GM12878 (cell line): ENCODE measurements at regions not wholly inside any gene's neighbourhood (a gene's known extent, or its start where the extent isn't known, plus 50 kb on each side); places are given as distances from the start of the nearest gene placed in this dataset.

Experiments used
- ATAC-seq: fragments of 200-7000 bp; cut with Tn5 transposase; 3 replicates; pipeline ENCODE4 v1.9.1; 2020; ENCODE audit warnings: mild to moderate bottlenecking, moderate library complexity
- BruUV-seq: library from RNA; stranded (reverse); fragments of 400-500 nt; replicated peaks from 2 replicates; lab custom pipeline; 2021; lab: Mats Ljungman, UMichigan
- CTCF ChIA-PET: fragments of 300-600 bp; sonication (Branson Sonifier 250); formaldehyde crosslinking; extraction: SDS; loops from one replicate; lab custom pipeline; 2021; ENCODE audit warnings: inconsistent platforms; lab: Yijun Ruan, JAX
- POLR2A ChIA-PET: fragments of 350-600 bp; formaldehyde crosslinking; extraction: SDS; loops from one replicate; lab custom pipeline; 2021; ENCODE audit warnings: inconsistent platforms; lab: Charles Lee
- RAD21 ChIA-PET: fragments of 300-600 bp; sonication (Branson Sonifier 250); formaldehyde crosslinking; loops from one replicate; lab custom pipeline; 2023; ENCODE audit warnings: antibody characterized with exemption; ENCODE audit not compliant: unreplicated experiment; lab: Charles Lee
- SMC1A ChIA-PET: fragments of 300-600 bp; sonication (Branson Sonifier 250); formaldehyde crosslinking; loops from one replicate; lab custom pipeline; 2023; ENCODE audit not compliant: unreplicated experiment, uncharacterized antibody; lab: Charles Lee
- DNase-seq: peaks from one replicate; pipeline ENCODE4 v3.0.0-alpha.2; 2011; ENCODE audit warnings: low read depth, low spot score
- FAIRE-seq: peaks from 3 replicates; lab custom pipeline; 2011; peaks lifted over from hg19 to GRCh38; lab: Jason Lieb, UNC
- H2AFZ ChIP-seq: 2 replicates; pipeline ENCODE4 v1.6.0; 2011; ENCODE audit warnings: low read depth, low read length, control low read depth; ENCODE audit not compliant: control insufficient read depth
- H3K27ac ChIP-seq: 2 replicates; pipeline ENCODE4 v1.5.1; 2011; ENCODE audit warnings: control low read depth; ENCODE audit not compliant: control insufficient read depth, insufficient read depth
- H3K27me3 ChIP-seq, 2 experiments: replicated peaks in 1 of 2; 2 replicates each; pipeline versions ENCODE4 v1.6.0 to v1.6.1; 2011; ENCODE audit warnings: low read length in 1 of 2; ENCODE audit not compliant: control insufficient read depth in 2 of 2, insufficient read depth in 2 of 2
- H3K36me3 ChIP-seq, 2 experiments: 2 replicates each; pipeline ENCODE4 v1.5.1; 2011; ENCODE audit warnings: low read length in 1 of 2; ENCODE audit not compliant: control insufficient read depth in 2 of 2, insufficient read depth in 2 of 2
- H3K4me1 ChIP-seq: 2 replicates; pipeline ENCODE4 v1.6.1; 2011; ENCODE audit warnings: mild to moderate bottlenecking, low read length, moderate library complexity, mixed read lengths; ENCODE audit not compliant: control insufficient read depth, insufficient read depth
- H3K4me2 ChIP-seq: 2 replicates; pipeline ENCODE4 v1.6.0; 2011; ENCODE audit warnings: control low read depth; ENCODE audit not compliant: control insufficient read depth, insufficient read depth
- H3K4me3 ChIP-seq: fragments of 200-600 bp; sonication (generic); 2 replicates; pipeline ENCODE4 v1.5.1; 2016
- H3K79me2 ChIP-seq: 2 replicates; pipeline ENCODE4 v1.6.0; 2011; ENCODE audit warnings: low read length; ENCODE audit not compliant: control insufficient read depth, insufficient read depth
- H3K9ac ChIP-seq: 2 replicates; pipeline ENCODE4 v1.8.0; 2011; ENCODE audit warnings: low read length, control low read depth, mixed read lengths; ENCODE audit not compliant: control insufficient read depth, insufficient read depth
- H3K9me3 ChIP-seq: replicated peaks from 3 replicates; pipeline ENCODE4 v1.5.1; 2011; ENCODE audit warnings: mild to moderate bottlenecking, low read length; ENCODE audit not compliant: control insufficient read depth, insufficient read depth
- H4K20me1 ChIP-seq: 2 replicates; pipeline ENCODE4 v1.6.0; 2011; ENCODE audit not compliant: control insufficient read depth, insufficient read depth
- BACH1 ChIP-seq: fragments of 450-650 bp; IDR thresholded peaks from 2 replicates; pipeline ENCODE4 v1.6.1; 2017; ENCODE audit warnings: mild to moderate bottlenecking, borderline replicate concordance
- GABPA ChIP-seq: IDR thresholded peaks from 2 replicates; pipeline ENCODE4 v1.6.1; 2014; ENCODE audit warnings: antibody characterized with exemption, low read depth, mild to moderate bottlenecking, inconsistent platforms
- NR2C2 ChIP-seq: IDR thresholded peaks from 2 replicates; pipeline ENCODE4 v1.6.1; 2011; ENCODE audit warnings: borderline replicate concordance, low read depth; ENCODE audit not compliant: control insufficient read depth, insufficient read length
- RUNX3 ChIP-seq: IDR thresholded peaks from 2 replicates; pipeline ENCODE4 v1.6.1; 2012; ENCODE audit warnings: low read length, inconsistent platforms
- SIN3A ChIP-seq: IDR thresholded peaks from 2 replicates; pipeline ENCODE4 v1.6.1; 2012; ENCODE audit warnings: low read depth, low read length, improper control_type of control experiment
- STAT1 ChIP-seq: fragments of 450-650 bp; conservative IDR thresholded peaks from 2 replicates; pipeline ENCODE4 v1.6.1; 2014; ENCODE audit warnings: antibody characterized with exemption, mild to moderate bottlenecking
- ZBED1 ChIP-seq: IDR thresholded peaks from 2 replicates; pipeline ENCODE4 v1.6.1; 2016; ENCODE audit warnings: borderline replicate concordance
- ZNF24 ChIP-seq: fragments of 450-650 bp; IDR thresholded peaks from 2 replicates; pipeline ENCODE4 v1.6.1; 2017; ENCODE audit warnings: antibody characterized with exemption, mild to moderate bottlenecking
- WGBS: methylation state at CpG from one replicate; pipeline ENCODE4 v1.1.6; 2016; ENCODE audit warnings: low lambda C conversion rate; ENCODE audit not compliant: insufficient replicate concordance, insufficient coverage; ENCODE audit errors: missing lambda C conversion rate; 5-methylcytosine and 5-hydroxymethylcytosine counted together
- in situ Hi-C: fragments of 300-500 bp; cut with MboI; formaldehyde crosslinking; loops from 9 replicates; pipeline ENCODE4 v1.14.3; 2018; ENCODE audit warnings: mixed read lengths
- intact Hi-C: fragments of 100-400 bp; cut with micrococcal nuclease; formaldehyde crosslinking; loops from one replicate; pipeline ENCODE4 v1.14.2; 2022; ENCODE audit not compliant: unreplicated experiment
- TF ChIP-seq, protein P1 (sequence below): IDR thresholded peaks from 2 replicates; pipeline ENCODE4 v1.6.1; 2011; ENCODE audit warnings: borderline replicate concordance, low read depth, mild to moderate bottlenecking, moderate library complexity, mixed read lengths, low read length; ENCODE audit not compliant: insufficient read depth; ENCODE audit errors: extremely low read length
- TF ChIP-seq, protein P2 (sequence below): fragments of 450-650 bp; formaldehyde crosslinking; IDR thresholded peaks from 2 replicates; pipeline ENCODE4 v1.5.0; 2022; ENCODE audit warnings: mild to moderate bottlenecking, missing genetic modification characterization
- TF ChIP-seq, protein P3 (sequence below): IDR thresholded peaks from 2 replicates; pipeline ENCODE4 v1.6.1; 2012; ENCODE audit warnings: low read depth, low read length, improper control_type of control experiment
- TF ChIP-seq, protein P4 (sequence below): IDR thresholded peaks from 2 replicates; pipeline ENCODE4 v1.6.1; 2012; ENCODE audit warnings: mild to moderate bottlenecking, low read depth, low read length

DNA sequence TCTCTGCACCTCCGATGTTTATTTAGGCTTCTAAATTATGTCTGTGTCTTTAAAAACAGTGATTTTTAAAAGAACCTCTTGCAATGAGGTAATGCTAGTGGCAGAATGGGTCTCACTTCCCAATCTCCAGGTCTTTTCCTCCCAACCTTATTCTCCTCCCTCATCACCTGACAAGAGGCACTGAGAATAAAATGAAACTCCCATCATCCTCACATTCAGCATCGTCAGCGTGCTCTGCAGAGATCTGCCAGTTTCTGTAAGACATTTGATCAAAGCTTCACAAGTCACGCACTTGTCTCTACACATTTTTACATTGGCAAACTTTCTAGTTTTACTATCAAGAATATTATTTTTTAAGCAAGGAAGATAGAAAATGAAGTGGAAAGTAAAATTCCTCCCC is 420.5 kb downstream of the GABRB3 start:
- intact Hi-C loops, result no loop called here

More for the DNA sequence above, 420.5 kb downstream of the GABRB3 start:
- ChIA-PET POLR2A (no interaction called here), CTCF (no interaction called here), RAD21 (no interaction called here), SMC1A (no interaction called here)
- Histone ChIP-seq H3K27ac (no peak overlapping the region), H2AFZ (no peak overlapping the region), H3K36me3 (no peaks in the 10 kb centered on the region), H3K4me1 (no peaks in the 10 kb centered on the region), H3K27me3 (no peaks in the 10 kb centered on the region), H3K79me2 (no peaks in the 10 kb centered on the region), H3K4me3 (no peak overlapping the region), H3K9ac (no peak overlapping the region), H3K9me3 (no peaks in the 10 kb centered on the region; the same call in 2 of the 3 replicates), H4K20me1 (no peaks in the 10 kb centered on the region), H3K4me2 (no peak overlapping the region)
- ATAC-seq (no peak), DNase-seq (no peak), FAIRE-seq (no peak)
- WGBS, result 14% methylated on average over 4 of the region's 4 CpGs
- TF ChIP-seq NR2C2, result no peak
- TF ChIP-seq, protein P1, sequence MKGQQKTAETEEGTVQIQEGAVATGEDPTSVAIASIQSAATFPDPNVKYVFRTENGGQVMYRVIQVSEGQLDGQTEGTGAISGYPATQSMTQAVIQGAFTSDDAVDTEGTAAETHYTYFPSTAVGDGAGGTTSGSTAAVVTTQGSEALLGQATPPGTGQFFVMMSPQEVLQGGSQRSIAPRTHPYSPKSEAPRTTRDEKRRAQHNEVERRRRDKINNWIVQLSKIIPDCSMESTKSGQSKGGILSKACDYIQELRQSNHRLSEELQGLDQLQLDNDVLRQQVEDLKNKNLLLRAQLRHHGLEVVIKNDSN, result no peak
- TF ChIP-seq ZNF24, result no peak
- no peak for TF ChIP-seq RUNX3
- TF ChIP-seq, protein P2, sequence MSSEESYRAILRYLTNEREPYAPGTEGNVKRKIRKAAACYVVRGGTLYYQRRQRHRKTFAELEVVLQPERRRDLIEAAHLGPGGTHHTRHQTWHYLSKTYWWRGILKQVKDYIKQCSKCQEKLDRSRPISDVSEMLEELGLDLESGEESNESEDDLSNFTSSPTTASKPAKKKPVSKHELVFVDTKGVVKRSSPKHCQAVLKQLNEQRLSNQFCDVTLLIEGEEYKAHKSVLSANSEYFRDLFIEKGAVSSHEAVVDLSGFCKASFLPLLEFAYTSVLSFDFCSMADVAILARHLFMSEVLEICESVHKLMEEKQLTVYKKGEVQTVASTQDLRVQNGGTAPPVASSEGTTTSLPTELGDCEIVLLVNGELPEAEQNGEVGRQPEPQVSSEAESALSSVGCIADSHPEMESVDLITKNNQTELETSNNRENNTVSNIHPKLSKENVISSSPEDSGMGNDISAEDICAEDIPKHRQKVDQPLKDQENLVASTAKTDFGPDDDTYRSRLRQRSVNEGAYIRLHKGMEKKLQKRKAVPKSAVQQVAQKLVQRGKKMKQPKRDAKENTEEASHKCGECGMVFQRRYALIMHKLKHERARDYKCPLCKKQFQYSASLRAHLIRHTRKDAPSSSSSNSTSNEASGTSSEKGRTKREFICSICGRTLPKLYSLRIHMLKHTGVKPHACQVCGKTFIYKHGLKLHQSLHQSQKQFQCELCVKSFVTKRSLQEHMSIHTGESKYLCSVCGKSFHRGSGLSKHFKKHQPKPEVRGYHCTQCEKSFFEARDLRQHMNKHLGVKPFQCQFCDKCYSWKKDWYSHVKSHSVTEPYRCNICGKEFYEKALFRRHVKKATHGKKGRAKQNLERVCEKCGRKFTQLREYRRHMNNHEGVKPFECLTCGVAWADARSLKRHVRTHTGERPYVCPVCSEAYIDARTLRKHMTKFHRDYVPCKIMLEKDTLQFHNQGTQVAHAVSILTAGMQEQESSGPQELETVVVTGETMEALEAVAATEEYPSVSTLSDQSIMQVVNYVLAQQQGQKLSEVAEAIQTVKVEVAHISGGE (CRISPR knock-in tag), result no peak
- TF ChIP-seq, protein P3, sequence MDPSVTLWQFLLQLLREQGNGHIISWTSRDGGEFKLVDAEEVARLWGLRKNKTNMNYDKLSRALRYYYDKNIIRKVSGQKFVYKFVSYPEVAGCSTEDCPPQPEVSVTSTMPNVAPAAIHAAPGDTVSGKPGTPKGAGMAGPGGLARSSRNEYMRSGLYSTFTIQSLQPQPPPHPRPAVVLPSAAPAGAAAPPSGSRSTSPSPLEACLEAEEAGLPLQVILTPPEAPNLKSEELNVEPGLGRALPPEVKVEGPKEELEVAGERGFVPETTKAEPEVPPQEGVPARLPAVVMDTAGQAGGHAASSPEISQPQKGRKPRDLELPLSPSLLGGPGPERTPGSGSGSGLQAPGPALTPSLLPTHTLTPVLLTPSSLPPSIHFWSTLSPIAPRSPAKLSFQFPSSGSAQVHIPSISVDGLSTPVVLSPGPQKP, result no peak
- TF ChIP-seq SIN3A, result no peak
- no peak for TF ChIP-seq STAT1
- no peak for TF ChIP-seq BACH1
- TF ChIP-seq ZBED1, result no peak
- TF ChIP-seq, protein P4, sequence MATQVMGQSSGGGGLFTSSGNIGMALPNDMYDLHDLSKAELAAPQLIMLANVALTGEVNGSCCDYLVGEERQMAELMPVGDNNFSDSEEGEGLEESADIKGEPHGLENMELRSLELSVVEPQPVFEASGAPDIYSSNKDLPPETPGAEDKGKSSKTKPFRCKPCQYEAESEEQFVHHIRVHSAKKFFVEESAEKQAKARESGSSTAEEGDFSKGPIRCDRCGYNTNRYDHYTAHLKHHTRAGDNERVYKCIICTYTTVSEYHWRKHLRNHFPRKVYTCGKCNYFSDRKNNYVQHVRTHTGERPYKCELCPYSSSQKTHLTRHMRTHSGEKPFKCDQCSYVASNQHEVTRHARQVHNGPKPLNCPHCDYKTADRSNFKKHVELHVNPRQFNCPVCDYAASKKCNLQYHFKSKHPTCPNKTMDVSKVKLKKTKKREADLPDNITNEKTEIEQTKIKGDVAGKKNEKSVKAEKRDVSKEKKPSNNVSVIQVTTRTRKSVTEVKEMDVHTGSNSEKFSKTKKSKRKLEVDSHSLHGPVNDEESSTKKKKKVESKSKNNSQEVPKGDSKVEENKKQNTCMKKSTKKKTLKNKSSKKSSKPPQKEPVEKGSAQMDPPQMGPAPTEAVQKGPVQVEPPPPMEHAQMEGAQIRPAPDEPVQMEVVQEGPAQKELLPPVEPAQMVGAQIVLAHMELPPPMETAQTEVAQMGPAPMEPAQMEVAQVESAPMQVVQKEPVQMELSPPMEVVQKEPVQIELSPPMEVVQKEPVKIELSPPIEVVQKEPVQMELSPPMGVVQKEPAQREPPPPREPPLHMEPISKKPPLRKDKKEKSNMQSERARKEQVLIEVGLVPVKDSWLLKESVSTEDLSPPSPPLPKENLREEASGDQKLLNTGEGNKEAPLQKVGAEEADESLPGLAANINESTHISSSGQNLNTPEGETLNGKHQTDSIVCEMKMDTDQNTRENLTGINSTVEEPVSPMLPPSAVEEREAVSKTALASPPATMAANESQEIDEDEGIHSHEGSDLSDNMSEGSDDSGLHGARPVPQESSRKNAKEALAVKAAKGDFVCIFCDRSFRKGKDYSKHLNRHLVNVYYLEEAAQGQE, result no peak
- no peak for TF ChIP-seq GABPA
- in situ Hi-C loops, result no loop called here
- no TSS peak for BruUV-seq
